GM12892 (cell line): ENCODE measurements at regions not wholly inside any gene's neighbourhood (a gene's known extent, or its start where the extent isn't known, plus 50 kb on each side); places are given as distances from the start of the nearest gene placed in this dataset.

Experiments used
- POLR2A ChIP-seq: IDR thresholded peaks from 2 replicates; pipeline ENCODE4 v1.6.1; 2011; ENCODE audit warnings: low read depth, low read length, control low read depth
- POLR2AphosphoS5 ChIP-seq: IDR thresholded peaks from 2 replicates; pipeline ENCODE4 v1.6.1; 2011; ENCODE audit warnings: low read depth, low read length, control low read depth
- TAF1 ChIP-seq: IDR thresholded peaks from 2 replicates; pipeline ENCODE4 v1.6.1; 2011; ENCODE audit warnings: low read depth, mild to moderate bottlenecking, control low read depth, low read length, borderline replicate concordance

DNA sequence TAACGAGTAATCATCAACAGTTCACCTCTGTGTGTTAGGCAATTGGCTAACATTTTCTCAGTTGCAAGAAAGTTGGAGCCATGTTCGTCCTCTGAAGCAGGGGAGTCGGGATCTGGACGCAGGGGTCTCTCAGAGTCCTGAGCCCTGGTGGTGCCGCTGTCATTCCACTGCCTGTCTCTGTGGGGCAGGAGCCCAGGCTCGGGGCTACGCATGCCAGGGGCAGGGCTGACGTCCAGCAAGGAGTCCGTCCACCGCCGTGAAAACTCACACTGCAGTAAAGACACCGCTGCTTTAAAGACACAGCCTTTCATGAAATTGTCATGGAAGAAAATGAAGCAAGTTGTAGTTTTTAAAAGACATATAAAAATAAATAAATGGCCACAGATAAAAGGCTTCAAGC, 571.1 kb upstream of the SOX11 start:
- no peak for TF ChIP-seq POLR2A
- no peak for TF ChIP-seq POLR2AphosphoS5
- TF ChIP-seq TAF1: no peak
